Right lobe of liver (tissue), 4 donors: ENCODE measurements at regions not wholly inside any gene's neighbourhood (a gene's known extent, or its start where the extent isn't known, plus 50 kb on each side); places are given as distances from the start of the nearest gene placed in this dataset.

ENCODE experiments used
- CTCF ChIP-seq, 4 donors: fragments of 200-600 bp in 3 of 4; fragments of 450-650 bp in 1 of 4; IDR thresholded peaks; one replicate each; pipeline versions ENCODE4 v1.5.1 to v1.8.0; 2016 to 2022; ENCODE audit warnings: antibody characterized with exemption in 4 of 4, mild to moderate bottlenecking in 2 of 4
- POLR2A ChIP-seq: fragments of 450-650 bp; IDR thresholded peaks from one replicate; pipeline ENCODE4 v1.6.1; 2017; ENCODE audit warnings: antibody characterized with exemption, mild to moderate bottlenecking
- donor health status: DM: no; HTN: no; CAD: no.
- donor health status: DM: no; HTN: no; CAD: no.
- donor health status: DM: no; HTN: yes; CAD: no.

GRCh38 chr7:41885078-41885477 lies 182.2 kb upstream of the INHBA start:
- TF ChIP-seq CTCF (IDR thresholded peaks at IDR 0.05) (no peak), POLR2A (no peak)
